ENCODE measurements at regions not wholly inside any gene's neighbourhood (a gene's known extent, or its start where the extent isn't known, plus 50 kb on each side); places are given as distances from the start of the nearest gene placed in this dataset.
"Not testable (repeated sequence)": the region's sequence is repeated elsewhere in the genome, so short reads cannot be mapped to it uniquely, and the experiment has no call there.

GRCh38 chr2:181792906-181793305, 98.6 kb upstream of the ITPRID2 start:
- no peak for DNase-seq

GRCh38 chr2:181798022-181798421, 93.5 kb upstream of the ITPRID2 start:
- DNase-seq: no peak

- DNase-seq: not testable (repeated sequence)
Observed at GRCh38 chr2:181802300-181802699, 89.2 kb upstream of the ITPRID2 start.

DNA sequence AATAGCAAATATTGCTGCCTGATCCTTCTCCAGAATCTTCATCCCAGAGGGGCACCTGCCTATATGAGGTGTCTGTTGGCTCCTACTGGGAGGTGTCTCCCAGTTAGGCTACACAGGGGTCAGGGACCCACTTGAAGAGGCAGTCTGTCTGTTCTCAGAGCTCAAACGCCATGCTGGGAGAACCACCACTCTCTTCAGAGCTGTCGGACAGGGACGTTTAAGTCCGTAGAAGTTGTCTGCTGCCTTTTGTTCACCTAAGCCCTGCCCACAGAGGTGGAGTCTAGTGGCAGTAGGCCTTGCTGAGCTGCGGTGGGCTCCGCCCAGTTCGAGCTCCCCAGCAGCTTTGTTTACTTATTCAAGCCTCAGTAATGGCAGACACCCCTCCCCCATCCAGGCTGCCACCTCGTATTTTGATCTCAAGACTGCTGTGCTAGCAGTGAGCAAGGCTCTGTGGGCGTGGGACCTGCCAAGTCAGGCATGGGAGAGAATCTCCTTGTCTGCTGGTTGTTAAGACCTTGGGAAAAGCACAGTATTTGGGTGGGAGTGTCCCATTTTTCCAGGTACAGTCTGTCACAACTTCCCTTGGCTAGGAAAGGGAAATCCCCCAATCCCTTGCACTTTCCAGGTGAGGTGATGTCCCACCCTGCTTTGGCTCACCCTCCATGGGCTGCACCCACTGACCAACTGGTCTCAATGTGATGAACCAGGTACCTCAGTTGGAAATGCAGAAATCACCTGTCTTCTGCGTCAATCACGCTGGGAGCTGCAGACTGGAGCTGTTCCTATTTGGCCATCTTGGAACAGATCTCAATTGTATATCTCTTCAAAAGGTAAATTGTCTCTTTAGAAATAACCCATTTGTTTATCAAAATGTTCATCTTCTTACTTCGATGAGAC, 87.4 kb upstream of the ITPRID2 start:
- not testable (repeated sequence) for DNase-seq

DNA sequence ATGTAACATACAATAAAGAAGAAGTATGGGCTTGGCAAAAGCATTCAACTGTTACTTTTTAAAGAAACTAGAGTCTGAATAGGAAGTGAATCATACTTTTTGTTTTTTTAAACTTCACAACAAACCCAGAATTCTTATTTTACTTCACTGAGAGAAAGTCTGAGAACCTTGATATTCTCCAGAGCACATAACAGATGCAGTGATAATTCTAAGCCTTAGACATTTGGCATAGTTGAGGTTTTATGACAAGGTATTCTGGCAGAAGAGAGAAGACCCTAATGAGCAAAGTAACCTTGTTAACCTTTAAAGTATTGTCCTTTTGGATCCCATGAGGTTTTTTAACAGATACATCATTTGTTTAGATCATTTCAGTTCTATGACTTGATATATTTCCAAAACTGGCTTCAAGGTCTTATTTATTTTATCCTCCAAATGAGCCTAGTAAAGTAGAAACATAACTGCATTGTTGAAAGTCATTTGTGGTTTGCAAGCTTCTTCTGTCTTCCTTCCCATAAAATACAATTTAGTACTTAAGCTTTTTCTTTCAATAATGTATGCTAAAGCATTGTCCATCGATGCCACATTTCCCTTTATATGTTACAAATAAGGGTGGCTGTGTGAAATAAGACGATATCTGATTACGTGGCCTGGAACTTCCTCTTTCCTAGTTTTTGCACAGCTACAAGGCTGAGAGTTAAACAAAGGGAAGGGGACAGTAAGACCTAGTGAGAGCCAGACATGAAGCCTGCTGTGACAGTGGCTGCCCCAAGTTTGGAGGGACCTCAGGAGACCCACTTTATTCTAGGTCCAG, 86.1 kb upstream of the ITPRID2 start:
- DNase-seq: no peak

- no peak for DNase-seq
Observed at GRCh38 chr2:181806039-181806392, 85.5 kb upstream of the ITPRID2 start.

- DNase-seq: no peak
Observed at GRCh38 chr2:181807526-181807925, 84.0 kb upstream of the ITPRID2 start.

- no peak for DNase-seq
Observed at GRCh38 chr2:181810823-181811695, 80.5 kb upstream of the ITPRID2 start.

DNA sequence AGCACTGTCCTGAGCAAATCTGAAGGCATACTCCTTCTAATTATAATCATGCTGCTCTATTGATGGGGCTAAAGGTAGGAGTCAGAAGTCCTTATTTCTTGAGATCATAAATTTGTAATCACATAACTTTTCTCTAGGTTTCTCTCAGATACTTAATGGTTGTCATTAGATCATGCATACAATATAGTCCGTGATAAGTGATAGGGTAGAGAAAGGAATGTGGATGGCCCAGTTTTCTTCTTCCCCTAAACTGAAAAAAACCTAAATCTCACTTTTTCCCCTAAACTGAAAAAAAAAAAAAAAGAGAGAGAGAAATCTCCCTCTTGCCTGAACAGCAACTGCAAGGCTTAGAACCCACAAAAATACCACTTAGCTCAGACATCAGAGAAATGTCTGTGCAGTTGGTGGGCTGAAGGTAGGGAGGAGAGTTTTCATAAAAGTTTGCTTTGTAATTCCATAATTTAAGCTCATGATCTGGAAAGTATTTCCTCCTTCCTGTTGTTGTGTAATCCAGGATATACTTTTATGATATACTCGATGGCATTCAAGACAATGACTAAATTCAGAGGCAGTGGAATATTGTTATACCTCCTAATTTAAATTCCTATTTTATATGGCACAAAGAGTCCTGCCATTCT, 79.3 kb upstream of the ITPRID2 start:
- DNase-seq: no peak

DNA sequence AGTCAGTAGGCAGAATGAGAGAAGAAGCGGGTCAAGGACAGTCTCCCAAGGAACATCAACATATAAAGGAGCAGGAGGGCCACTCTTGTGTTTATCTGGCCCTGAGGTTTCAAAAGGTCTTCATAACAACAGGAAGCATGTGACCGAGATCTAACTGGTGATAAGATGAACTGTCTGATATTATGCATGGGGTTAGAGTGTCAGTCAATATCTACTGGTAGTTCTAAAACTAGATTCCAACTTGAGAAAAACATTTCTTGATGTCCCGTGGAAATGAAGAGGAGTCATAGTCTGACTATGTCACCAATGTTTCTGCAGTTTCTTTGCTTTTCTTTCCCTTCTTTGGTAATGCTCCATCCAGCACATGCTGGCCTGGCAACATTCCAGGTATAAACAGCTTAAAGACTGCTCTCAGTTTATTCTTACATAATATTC, 77.5 kb upstream of the ITPRID2 start:
- no peak for DNase-seq

DNA sequence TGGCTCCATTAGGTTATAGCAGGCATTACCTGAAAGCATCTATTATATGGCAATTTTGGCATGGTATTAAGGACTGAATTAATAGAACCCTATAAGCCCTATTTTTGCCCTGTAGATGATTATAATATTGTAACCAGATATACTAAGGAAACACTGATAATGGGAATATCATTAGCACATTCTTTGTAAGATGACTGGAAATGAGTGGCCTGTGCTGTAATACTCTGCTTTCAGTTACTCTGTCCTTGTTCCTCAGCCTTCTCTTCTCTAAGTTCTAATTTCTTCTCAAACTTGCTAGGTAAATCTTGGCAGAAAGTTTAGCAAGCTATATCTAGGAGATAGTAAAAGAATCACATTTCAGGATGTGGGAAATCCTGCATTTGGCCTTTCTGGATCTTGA, 74.0 kb upstream of the ITPRID2 start:
- no peak for DNase-seq

DNA sequence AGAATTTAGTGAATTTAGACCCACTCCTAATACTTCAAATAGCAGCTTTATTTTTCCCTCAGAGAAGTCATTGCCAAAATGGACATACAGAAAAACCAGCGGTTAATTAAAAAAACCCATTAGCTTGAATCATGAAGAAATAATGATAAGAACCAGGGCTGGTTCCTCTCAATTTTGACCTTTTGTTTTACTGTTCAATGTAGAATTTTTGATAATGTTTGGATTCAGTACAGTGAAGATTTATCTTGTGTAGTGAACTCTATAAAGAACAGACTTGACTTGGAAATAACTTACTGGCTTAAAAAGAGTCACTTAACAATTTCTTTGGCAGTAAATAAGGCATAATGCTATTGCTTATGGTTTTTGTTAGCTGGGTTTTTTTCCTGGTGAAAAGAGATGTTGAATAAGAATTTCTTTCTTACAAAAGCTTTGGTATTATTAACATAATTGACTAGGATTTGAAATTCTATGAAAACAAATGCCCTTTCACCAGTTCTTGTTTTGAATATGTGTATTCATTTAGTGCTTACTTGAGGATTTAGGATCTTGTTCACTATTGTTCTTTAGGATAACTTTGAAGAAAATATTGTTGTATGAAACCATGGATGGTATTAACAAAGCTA, 73.4 kb upstream of the ITPRID2 start:
- no peak for DNase-seq

DNA sequence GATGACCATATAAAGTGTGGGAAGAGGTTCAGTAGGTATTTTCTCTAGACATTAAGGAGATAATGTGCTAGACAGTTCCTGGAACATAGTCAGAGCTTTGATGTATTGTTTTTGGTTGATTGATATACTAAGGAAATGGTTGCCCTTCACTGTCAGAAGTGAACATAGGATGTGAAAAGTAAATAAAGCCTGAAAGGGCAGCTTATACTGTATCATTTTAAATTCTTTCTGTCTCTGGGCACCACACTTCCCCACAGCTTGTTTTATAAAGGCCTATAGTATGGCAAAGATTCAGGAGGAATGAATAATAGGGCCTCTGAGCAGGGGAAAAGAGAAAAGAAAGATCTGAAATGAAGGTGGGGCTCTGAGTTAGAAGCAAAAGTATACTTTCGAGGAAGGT, 72.7 kb upstream of the ITPRID2 start:
- no peak for DNase-seq

DNA sequence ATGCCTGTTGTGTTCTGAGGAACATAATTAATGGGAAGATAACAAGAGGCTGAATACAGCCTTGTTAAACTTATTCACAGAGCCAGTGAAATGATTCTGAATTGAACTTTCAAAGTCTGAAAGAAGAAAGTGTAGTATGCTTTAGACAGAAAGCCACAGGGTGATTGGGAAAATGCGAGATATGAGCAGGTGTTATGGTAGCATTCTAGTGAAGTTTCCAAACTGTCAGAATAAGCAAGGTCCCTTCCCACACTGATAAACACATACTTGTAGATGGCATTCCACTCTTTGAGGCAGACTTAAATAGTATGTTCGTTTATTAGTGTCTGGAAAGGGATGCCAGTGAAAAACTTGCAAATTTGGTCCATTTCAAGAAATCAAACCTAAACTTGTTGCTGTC, 70.5 kb upstream of the ITPRID2 start:
- no peak for DNase-seq

- no peak for DNase-seq
Observed at GRCh38 chr2:181822097-181822496, 69.4 kb upstream of the ITPRID2 start.

GRCh38 chr2:181823405-181823804, 68.1 kb upstream of the ITPRID2 start:
- DNase-seq: no peak

DNA sequence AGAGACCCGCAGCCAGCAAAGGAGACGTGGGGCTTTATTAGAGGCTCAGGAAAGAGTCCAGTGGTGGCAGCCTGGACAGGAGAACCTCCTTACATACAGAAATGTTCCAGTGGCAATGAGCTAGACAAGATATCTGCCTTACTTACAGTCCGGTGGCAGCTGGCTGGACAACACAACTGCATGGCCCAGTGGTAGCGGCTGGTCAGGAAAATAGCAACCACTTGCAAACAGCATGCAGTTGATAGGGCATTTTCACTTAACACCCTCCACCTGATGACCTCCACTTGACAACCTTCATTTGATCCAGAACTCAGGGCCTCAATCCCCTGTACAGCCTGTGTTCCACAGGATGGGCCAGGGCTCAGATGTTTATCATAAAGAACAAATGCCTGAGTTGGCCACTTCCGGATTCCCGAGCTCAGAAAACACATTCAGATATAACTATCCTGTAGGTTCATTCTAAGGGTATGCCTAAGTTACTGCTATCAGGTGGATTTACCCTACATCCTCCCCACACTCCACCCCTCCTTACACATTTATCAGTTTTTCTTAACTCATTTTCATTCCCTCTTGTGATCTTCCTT, 63.3 kb upstream of the ITPRID2 start:
- no peak for DNase-seq

GRCh38 chr2:181829230-181829629, 62.3 kb upstream of the ITPRID2 start:
- no peak for DNase-seq

GRCh38 chr2:181832015-181832414, 59.5 kb upstream of the ITPRID2 start:
- no peak for DNase-seq

GRCh38 chr2:181836583-181836982, 54.9 kb upstream of the ITPRID2 start:
- DNase-seq: no peak

- DNase-seq: no peak
Observed at GRCh38 chr2:181837563-181837962, 54.0 kb upstream of the ITPRID2 start.

GRCh38 chr2:181839811-181840210, 51.7 kb upstream of the ITPRID2 start:
- no peak for DNase-seq
